GM18507 (cell line): ENCODE measurements at regions not wholly inside any gene's neighbourhood (a gene's known extent, or its start where the extent isn't known, plus 50 kb on each side); places are given as distances from the start of the nearest gene placed in this dataset.
"Not testable (repeated sequence)": the region's sequence is repeated elsewhere in the genome, so short reads cannot be mapped to it uniquely, and the experiment has no call there.

ENCODE experiments used
- DNase-seq: peaks from one replicate; pipeline ENCODE4 v3.0.0; 2011; ENCODE audit warnings: low read depth; ENCODE audit not compliant: insufficient read length; ENCODE audit errors: extremely low spot score
- FAIRE-seq: peaks from 2 replicates; lab custom pipeline; 2011; peaks lifted over from hg19 to GRCh38; lab: Jason Lieb, UNC

- no peak for FAIRE-seq
- no peak for DNase-seq
These were observed 772.2 kb upstream of the SGO1 start for GRCh38 chr3:20958161-20958560.

DNA sequence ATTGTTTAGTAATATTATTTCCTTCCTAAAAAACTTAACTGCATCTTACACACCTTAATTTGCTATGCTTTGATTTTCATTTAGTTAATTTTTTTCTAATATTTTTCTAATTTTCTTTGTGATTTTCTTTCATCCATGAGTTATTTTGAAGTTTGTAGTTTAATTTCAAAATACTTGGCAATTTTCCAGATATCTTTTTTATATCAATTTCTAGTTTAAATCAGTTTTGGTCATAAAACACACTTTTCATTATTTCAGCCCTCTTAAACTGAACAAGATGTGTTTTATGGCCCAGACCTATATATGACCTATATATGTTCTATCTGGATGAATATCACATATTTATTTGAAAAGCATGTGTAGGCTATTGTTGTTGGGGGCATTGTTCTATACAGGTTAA lies 759.9 kb upstream of the SGO1 start:
- FAIRE-seq (no peak), DNase-seq (no peak)

DNA sequence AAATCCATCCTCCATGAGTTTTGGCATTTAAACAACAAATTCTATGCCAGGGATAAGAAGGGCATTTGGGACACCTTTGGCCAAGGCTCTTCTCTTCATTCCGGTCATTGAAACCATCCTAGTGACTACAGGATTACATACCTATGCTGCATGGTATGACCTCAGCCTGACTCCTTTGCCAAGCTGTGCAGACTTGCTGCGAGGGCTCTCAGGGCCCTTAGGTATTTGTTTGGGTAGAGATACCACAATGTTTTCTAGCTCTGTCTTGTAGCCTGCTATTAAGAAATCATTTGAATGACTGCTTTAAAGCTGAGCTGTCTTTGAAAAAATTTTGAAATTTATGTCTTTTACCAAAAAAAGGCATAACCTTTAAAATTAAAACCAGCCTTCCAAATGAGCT lies 749.8 kb upstream of the SGO1 start:
- no peak for FAIRE-seq
- DNase-seq = no peak

DNA sequence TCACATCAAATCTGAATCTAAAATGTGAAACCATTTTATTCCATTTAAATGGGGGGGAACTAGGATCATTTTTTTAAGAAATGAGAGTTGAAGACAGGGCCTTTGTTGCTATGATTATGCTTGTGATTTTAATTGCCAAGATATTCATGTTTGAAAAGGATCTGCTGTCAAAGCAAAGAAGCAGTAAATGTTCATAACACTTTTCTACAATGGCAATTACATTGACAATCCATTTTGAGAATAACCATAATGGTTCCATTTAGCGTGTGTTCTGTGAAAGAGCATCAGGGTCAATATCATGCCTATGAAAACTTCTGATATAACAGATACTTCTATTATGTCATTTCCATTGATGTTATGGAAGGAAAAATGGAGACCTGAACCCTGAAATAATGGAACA lies 745.8 kb upstream of the SGO1 start:
- FAIRE-seq (no peak), DNase-seq (no peak)

DNA sequence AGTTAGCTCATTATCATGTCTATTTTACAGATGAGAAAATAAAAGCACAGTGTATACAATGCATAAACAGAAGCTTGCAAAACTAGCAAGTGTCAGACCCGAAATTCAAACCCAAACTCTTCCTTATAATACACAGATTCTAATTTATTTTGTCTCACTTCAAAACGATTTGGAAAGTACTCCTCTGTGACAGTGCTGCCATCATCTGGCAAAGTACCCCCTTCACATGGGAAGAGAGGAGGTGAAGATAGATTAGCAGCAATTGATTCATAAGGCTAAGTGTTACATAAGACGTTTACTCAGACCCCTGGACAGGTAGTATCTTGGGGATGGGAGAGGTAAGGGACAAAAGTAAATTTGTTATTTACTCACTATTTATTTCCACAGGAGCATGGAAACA lies 744.0 kb upstream of the SGO1 start:
- no peak for FAIRE-seq
- DNase-seq = no peak

- no peak for DNase-seq
- FAIRE-seq = no peak
These were observed 738.8 kb upstream of the SGO1 start for GRCh38 chr3:20924646-20925385.

GRCh38 chr3:20921112-20921511 lies 735.1 kb upstream of the SGO1 start:
- DNase-seq, FAIRE-seq: not testable (repeated sequence)

DNA sequence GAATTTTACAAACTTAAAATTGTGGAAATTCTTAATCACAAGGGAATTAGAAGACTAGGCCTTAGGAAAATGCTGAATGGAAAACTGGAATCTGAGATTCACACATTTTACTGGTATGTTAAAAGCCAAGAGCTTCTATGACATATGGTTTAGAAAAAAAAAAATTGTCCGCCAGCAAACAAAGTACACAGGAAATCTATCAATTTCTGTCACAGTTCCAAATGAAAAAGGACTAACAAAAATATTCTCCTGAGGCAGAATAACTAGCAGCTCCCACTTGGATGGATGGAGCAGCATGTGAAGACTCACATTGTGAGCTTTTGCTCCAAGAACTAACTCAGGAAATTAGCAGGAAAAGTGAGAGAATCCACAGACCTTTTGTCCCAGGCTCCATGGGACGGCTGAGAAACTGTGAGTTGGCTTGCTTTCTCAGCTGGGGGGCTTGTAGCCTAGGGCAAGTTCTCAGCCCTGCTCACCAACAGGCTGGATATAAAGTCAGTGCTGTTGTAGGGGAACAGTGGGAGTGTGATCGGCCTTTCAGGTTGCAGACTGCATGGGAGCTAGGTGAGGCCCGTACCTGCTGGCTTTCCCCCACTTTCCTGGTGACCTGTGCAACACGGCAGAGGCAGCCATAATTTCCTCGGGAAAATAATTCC lies 731.1 kb upstream of the SGO1 start:
- no peak for DNase-seq
- FAIRE-seq = no peak

- FAIRE-seq (no peak), DNase-seq (no peak)
These were observed 728.3 kb upstream of the SGO1 start for GRCh38 chr3:20914310-20914709.

DNA sequence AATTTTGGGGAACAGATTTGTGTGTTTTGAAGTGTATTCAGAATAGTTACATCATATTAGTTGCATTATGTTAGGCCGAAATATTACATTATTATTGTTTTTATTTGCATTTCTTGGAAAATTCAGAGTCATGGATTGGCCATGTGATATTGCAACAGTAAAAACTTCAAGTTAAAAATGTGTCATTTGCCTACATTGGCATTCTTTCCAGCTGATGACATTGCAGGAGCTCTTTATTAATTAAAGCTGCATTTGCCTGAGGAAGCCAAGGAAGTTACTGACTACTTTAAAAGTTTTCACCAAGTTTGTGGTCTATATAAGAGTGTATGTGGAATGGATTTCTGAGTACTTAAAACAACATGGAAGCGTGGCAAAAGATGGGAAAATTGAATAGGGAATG lies 726.4 kb upstream of the SGO1 start:
- DNase-seq (no peak), FAIRE-seq (no peak)

DNA sequence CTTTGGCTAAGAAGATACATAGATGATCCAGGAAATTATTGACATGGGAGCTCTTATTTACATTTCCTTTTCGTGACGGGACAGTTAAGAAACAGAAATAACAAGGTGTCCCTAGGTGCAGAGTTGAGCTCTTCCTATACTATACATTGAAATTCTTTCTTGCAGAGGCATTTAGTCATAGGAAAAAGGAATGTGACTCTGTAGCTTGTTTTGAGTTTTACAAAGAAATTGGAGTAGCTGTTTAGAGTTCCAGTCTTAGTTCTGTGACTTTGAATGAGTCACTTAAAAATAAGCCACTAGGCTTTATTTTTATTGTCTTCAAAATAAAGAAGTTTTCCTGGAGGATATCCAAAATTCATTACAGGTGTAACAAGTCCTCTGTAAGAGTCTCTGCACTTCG lies 723.5 kb upstream of the SGO1 start:
- DNase-seq = no peak
- FAIRE-seq = no peak

DNA sequence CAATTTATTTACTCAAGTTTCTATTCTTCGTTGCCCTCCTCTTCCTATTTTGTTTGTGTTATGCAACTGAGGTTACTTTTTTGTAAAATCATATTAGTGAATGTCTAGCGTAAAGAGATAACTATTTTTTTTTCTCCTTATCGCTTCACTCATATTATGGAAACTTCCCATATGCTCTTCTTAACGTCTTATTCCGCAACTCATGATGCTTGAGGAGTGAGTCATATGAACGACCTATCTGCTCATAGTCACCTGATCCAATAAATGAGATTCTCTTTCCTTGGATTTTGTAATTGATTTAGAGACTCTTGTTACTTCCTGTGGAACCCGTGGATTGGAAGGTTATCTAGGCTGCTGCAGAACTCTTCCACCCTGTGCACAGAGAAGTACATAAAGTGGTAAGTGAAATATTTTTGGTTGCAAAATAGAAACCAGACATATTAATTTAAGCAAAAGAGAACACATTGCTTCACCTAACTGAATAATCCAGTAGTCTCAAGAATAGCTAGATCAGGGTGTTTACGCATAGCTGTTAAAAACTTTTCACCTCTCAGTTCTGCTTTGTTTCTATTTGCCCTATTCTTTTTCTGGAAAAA lies 719.3 kb upstream of the SGO1 start:
- FAIRE-seq (no peak), DNase-seq (no peak)

DNA sequence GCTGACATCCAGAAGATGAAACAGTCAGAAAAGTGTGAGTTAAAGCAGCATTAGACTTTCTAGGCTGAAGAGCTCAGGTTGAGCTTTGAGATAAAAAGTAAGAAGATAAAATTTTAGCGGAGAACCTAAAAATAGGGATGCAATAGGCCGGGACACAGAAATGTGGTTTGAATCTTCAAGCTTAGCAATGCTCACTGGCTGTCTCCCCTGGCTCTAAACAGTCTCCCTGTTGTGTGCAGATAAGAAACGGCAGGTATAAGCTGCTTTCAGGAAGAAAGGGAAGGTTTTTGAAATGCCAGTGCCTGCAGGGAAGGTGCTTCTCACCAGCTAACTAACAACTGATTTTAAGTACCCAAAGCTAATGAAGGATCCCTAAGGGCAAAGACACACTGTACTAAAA lies 718.7 kb upstream of the SGO1 start:
- no peak for FAIRE-seq
- DNase-seq = no peak

DNA sequence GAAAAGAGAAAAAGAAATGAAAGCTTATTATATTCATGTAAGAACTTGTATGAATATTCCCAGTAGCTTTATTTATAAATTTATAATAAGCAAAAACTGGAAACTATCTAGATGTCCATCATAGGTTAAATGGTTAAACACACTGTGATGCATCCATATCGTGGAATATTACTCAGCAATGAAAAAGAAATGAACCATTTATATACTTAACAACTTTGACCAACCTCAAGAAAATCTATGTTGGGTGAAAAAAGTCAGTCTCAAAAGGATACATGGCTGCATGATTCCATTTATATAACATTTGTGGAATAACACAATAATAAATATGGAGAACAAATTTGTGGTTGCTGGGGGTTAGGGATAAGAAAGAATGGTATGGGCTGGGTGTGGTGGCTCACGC lies 713.0 kb upstream of the SGO1 start:
- DNase-seq = no peak

DNA sequence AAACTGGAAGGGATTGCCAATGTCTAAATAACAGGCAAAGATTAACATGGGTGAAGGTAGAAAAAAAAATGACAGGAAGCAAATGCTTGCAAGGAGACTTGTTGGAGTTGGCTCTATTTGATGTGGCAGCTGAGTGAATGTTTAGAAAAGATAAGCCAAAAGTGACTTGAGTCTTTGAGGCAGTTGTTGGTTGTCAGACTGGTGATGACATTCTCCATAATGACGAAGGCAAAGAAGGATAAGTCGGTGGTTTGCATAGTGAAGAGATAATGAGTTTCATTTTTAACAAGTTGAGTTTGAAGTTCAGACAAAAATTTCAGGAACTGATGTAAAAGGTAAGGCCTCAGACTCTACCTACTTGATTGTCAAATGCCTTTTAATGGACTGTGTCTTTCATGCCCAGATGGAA lies 704.1 kb upstream of the SGO1 start:
- no peak for FAIRE-seq

More for the DNA sequence above, 713.0 kb upstream of the SGO1 start:
- no peak for FAIRE-seq

DNA sequence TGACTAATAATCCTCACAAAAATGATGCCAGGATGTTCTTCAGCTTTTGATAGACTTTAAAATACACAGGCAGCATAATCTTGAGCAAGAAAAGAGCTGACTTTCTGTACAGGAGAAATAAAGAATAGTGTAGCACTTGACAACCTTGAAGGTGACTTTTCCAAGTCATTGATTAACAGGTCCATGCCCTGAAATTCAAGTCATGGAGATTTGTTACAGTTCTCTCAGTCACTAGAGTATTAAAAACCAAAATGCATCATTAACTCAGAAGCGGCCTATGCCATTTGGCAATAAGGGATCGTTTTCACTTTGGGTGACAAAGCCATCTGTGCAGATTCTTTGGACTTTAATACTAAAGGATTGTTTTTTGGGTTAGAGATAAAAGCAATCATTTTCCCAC lies 692.7 kb upstream of the SGO1 start:
- FAIRE-seq = no peak
- no peak for DNase-seq

More for the DNA sequence above, 704.1 kb upstream of the SGO1 start:
- DNase-seq = no peak

GRCh38 chr3:20873235-20873634 lies 687.2 kb upstream of the SGO1 start:
- DNase-seq = no peak

GRCh38 chr3:20870106-20870899 lies 684.3 kb upstream of the SGO1 start:
- no peak for DNase-seq
- FAIRE-seq = no peak

More at GRCh38 chr3:20873235-20873634, 687.2 kb upstream of the SGO1 start:
- FAIRE-seq = no peak

- no peak for FAIRE-seq
- no peak for DNase-seq
These were observed 679.8 kb upstream of the SGO1 start for GRCh38 chr3:20865803-20866202.

- DNase-seq (no peak), FAIRE-seq (no peak)
These were observed 675.4 kb upstream of the SGO1 start for GRCh38 chr3:20861454-20861853.
